GM23248 (cell line): ENCODE measurements at regions not wholly inside any gene's neighbourhood (a gene's known extent, or its start where the extent isn't known, plus 50 kb on each side); places are given as distances from the start of the nearest gene placed in this dataset.

Experiments used
- EZH2 ChIP-seq: fragments of 200-600 bp; sonication (generic); IDR thresholded peaks from 2 replicates; pipeline ENCODE4 v1.6.1; 2018; ENCODE audit warnings: antibody characterized with exemption, mild to moderate bottlenecking; ENCODE audit not compliant: insufficient read depth, poor library complexity, severe bottlenecking
- EZH2phosphoT487 ChIP-seq: fragments of 200-600 bp; sonication (generic); IDR thresholded peaks from 2 replicates; pipeline ENCODE4 v1.6.1; 2018; ENCODE audit warnings: antibody characterized with exemption, moderate library complexity, mild to moderate bottlenecking, low read depth; ENCODE audit not compliant: insufficient read depth

DNA sequence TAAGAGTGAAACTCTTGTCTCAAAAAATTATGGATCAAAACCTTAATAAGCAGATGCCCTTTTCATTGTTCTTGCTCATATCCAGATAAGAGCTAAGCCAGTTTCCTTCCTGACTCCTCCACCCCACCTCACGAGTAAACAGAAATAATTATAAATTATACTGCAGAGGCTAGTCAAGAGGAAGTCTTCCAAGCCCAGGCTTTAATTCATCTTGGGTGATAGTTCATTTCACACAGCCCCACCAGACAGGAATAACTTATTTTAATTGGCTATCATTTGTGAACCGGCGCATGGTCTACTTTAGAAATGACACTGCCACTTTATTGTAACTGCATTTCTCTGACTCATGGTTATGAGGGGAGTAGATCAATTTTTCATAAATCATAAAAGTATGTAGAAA, 102.0 kb downstream of the BTBD3 start:
- TF ChIP-seq EZH2 (no peak), EZH2phosphoT487 (no peak)
